ENCODE measurements at regions not wholly inside any gene's neighbourhood (a gene's known extent, or its start where the extent isn't known, plus 50 kb on each side); places are given as distances from the start of the nearest gene placed in this dataset.
"Not testable (repeated sequence)": the region's sequence is repeated elsewhere in the genome, so short reads cannot be mapped to it uniquely, and the experiment has no call there.

DNA sequence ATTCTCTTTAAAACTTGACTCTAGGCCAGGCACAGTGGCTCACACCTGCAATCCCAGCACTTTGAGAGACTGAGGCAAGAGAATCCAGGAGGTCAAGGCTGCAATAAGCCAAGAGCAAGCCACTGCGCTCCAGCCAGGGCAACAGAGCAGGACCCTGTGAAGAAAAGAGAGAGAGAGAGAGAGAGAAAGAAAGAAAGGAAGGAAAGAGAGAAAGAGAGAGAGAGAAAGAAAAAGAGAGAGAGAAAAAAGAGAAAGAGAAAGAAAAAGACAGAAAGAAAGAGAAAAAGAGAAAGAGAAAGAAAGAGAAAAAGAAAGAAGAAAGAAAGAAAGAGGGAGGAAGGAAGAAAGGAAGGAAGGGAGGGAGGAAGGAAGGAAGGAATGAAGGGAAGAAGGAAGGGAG, 76.7 kb downstream of the RIN2 start:
- DNase-seq (ENCODE audit: low spot score), result no peak

DNA sequence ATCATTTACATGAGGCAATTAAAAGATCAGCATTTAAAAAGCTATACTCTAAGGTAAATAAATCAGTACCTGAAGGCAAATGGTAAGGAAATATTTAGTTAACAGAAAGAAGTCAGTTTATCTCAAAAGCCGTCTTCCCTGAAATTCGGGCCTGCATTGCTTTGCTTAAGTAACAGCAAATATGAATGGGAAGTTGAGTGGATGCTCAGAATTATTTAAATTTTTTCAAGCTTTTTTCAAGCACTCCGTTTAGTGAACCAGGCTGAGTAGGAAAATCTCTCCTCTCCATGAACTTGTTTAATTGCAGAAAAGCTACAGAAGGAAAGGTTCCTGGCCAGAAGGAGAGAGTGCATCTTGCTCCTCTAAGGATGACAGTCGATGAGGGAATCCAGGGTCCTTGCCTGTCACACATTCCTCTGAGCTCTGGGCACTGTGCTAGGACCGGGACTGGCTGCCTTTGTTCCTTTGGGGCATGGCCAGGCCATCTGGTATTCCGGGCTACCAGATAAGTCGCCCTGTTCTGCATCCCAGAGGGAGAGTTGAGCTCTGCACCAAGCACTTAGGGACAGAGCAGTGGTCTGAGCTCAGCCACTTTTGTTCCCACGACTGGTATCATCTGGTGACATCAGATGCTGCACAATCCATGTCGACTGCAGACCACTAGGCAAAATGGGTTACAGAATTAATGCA, 77.6 kb downstream of the RIN2 start:
- peak; percentile 29 for DNase-seq (ENCODE audit: low spot score)

DNA sequence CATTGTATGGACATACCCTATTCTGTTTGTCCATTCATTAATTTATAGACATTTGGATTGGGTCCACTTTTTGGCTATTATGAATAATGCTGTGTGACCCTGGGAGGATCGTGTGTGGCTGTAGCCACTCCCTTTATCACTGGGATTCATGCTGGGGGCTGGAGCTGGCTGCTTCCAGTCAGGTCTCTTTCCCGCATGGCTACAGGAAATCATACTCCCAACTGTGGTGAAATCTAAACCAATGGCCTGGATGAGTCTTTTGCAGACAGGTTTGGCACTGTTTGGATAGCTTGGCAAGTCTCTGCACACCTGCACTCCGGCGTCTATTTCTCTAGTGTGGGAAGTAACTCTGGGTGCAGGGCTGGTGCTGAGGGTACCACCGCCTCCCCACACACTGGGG, 80.4 kb downstream of the RIN2 start:
- DNase-seq (ENCODE audit: low spot score), result no peak

DNA sequence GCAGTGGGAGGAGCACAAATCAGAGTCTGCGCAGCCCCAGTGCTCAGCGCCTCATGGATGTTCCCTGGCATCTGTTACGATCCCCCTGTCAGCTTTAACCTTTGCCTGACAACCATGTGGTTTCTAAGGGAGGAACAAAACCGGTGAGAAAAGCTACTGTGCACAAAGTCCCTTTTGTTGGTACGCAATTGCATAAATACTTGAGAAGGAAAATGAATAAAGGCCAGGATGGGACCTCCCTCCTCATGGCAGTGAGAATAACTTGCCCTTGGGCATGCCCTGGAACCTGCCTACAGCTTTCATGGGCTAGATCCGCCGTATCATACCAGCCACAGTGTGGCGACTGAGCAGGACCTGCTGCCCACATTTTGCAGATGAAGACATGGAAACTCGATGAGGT, 81.0 kb downstream of the RIN2 start:
- no peak for DNase-seq (ENCODE audit: low spot score)

DNA sequence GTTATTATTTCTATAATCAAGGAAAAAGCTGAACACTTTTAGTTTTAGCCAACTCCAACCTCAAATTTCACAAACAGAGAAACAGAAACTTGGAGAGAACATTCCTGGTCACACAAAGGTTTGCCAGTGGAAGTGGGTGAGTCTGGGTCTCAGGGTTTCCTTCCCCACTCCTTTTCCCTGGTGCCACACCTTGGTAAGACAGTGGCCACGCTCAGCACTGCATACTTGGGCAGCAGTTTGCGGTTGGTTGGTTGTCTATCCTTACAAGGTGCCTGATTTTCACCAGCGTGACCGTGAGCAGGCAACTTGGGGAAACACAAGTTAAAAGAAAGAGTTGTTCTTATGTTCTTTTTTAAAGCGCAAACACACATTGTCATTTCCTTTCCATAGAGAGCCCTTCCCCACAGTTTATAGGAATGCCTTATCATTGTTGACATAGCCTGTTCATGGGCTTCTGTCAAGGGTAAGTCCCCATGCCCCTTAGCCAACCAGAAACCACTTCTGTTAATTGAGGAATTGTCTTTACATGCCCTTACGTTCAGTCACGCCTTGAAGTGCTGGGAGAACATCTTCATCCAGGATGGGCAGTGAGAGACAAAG, 82.2 kb downstream of the RIN2 start:
- DNase-seq (ENCODE audit: low spot score), result no peak

DNA sequence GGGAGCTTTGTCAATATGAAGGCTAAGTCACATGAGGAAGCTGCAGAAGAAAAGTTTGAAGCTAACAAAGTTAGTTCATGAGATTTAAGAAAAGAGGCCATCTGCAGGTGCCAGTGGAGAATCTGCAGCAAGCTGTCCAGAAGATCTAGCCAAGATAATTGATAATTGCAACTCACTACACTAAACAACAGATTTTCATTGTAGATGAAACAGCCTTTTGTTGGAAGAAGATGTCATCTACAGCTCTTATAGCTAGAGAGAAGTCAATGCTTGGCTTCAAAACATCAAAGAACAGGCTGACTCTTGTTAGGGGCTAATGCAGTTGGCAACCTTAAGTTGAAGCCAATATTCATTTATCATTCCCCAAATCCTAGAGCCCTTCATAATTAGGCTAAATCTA, 83.7 kb downstream of the RIN2 start:
- DNase-seq (ENCODE audit: low spot score), result no peak

DNA sequence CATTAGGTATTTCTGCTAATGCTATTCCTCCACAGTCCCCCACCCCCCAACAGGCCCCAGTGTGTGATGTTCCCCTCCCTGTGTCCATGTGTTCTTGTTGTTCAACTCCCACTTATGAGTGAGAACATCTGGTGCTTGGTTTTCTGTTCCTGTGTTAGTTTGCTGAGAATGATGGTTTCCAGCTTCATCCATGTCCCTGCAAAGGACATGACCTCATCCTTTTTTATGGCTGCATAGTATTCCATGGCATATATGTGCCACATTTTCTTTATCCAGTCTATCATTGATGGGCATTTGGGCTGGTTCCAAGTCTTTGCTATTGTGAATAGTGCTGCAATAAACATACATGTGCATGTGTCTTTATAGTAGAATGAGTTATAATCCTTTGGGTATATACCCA, 86.8 kb downstream of the RIN2 start:
- not testable (repeated sequence) for DNase-seq (ENCODE audit: low spot score)

DNA sequence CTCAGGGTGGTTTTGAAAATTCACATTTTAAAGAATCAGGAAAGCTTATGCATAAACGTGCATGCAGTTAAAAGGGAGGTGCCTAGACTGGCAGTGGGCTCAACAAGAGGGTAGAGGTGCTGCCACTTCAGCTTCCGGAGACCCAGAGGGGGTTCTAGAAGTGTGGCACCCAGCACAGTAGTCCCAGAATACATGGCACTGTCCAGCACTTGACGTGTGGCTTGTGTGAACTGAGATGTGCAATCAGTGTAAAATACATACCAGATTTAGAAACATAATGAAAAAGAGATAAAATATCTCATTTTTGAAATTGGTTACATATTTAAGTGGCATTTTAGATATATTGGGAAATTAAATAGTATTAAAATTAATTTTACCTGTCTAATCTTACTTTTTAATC, 89.3 kb downstream of the RIN2 start:
- no peak for DNase-seq (ENCODE audit: low spot score)

DNA sequence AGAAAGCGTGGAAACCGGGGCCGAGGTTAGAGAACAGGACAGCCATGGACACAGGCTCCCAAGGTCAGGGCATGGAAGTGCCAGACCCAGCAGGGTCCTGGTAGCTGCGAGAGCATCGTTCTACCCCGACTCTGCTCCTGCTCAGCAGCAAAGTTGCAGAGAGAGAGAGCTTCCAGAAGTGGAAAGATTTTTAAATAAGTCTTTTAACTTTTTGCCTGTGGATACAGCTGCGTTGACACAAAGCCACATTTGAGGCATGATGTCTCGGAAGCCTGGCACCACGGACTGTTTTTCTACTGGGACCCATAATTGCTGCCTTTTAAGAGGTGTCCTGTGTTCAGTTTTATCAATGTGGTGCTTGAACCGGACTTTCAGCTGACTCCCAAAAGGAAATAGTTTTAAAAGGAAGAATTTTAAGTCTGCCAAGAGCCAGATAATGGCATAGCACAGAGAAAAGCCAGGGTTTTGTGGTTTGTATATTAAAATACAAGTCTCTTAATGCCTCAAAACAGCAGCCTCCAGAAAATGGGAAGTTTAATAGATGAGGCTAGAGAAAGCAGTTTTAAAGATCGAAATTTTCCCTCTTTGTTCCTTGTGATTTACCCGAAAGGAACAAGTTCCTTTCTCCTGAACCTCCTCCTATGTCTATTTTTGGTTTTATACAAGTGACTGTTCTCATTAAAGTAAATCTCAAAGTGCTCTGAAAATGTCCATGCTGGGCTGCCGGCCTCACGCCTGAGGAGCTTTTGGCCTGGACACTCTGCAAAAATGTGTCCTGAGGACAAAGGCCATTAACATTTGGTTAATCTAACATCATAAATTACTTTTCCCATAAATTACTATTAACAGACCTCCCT, 91.5 kb downstream of the RIN2 start:
- peak; percentile 24 for DNase-seq (ENCODE audit: low spot score)

DNA sequence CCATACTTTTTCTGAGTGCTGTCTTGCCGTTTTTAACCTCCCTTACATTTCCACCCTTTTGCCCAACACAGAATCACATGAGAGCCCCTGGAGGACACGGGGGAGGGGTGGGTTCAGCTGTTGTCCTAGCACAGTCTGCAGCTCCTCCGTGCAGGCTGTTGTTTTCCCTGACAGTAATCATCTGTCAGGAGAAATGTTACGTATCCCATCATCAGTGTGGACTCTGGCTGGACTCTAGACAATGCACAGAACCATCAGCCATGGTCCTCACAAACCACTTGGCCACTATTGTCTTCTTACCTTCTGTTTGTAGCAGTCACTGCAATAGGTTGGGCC, 92.1 kb downstream of the RIN2 start:
- DNase-seq (ENCODE audit: low spot score), result no peak

DNA sequence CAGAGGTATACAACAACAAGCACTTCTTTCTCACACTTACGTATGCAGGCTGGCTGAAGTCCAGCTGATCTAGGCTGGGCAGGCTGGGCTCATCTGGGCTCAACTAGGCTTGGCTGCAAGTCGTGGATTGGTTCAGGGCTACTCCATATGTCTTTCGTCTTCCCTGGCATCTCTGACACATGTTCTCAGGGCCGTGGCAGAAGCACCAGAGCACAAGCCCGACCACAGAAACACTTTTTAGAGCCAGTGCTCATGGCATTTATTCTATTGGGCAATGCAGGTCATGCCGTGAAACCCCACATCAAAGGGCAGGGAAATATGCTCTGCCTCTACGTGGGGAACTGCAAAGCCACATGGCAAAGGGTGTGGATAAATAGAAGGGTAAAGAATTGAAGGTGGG, 93.8 kb downstream of the RIN2 start:
- no peak for DNase-seq (ENCODE audit: low spot score)

DNA sequence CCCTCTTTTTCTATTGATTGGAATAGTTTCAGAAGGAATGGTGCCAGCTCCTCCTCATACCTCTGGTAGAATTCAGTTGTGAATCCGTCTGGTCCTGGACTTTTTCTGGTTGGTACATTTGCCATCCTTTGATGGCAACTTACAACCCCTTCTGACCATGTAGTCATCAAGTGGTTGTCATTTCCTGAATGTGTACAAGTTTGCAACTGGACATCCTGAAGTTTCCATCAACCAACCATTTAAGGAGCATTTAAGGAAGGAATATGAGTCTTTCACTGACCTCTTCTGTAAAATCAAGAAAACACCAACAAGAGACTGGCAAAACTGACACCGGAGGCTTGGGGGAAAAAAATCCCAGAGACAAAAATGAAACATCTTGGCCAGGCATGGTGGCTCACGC, 97.4 kb downstream of the RIN2 start:
- DNase-seq (ENCODE audit: low spot score), result no peak

DNA sequence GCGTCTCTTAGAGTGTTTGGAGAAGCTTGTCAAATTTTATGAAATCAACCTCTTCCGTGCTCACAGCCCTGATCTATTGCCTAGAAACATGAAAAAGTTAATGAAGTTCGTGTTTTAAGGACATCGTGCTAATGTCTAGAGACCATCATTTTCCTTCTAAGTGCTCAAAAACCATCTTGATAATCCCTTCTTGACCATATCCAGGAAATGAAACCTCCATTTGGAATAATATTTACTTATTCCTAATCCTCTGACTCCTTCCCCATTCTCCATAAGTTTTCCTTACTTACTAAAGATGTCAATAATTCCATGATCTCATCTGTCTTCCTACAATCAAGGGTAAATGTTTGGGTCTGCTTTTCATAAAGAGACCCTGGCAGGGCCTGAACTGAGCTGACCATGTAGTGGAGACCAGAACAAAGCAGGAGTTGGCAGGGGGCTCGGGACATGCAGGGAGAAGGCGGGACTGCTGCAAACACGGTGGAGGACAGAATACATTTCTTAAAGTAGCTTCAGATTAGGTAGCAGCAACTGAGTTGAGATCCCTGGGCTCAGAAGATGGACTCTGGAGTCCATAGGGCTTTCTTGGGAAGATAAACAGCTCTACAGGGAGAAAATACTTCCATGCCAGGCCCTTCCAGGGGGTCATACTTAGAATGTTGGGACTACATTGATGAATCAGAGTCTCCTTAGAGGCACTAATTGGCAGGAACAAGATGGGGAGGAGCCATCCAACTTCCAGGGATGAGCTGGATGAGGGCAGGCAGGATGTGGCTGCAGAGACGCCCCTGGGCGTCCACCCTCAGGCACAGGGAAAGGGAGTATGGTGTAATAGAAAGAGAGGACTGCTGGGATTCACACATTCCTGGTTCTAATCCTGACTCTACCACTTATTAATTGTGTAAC, 100.7 kb downstream of the RIN2 start:
- DNase-seq (ENCODE audit: low spot score), result peak; percentile 74

DNA sequence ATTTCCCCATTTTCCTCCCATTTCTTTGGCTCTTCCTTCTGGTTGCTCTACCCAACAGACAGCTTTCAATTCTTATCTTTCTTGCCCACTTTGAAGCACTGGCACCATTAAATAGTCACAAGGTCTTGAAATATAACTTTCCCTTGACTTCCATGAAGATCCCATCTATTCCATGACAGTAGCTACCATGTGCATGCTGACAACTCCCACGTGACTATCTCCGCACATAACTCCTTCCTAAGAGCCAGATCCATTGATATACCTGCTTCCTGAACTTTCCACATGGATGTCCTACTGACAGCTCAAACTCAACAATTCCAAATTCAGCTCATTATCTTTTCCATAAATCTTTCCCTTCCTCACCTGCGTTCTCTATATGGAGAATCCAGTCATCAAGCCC, 101.4 kb downstream of the RIN2 start:
- DNase-seq (ENCODE audit: low spot score), result no peak

DNA sequence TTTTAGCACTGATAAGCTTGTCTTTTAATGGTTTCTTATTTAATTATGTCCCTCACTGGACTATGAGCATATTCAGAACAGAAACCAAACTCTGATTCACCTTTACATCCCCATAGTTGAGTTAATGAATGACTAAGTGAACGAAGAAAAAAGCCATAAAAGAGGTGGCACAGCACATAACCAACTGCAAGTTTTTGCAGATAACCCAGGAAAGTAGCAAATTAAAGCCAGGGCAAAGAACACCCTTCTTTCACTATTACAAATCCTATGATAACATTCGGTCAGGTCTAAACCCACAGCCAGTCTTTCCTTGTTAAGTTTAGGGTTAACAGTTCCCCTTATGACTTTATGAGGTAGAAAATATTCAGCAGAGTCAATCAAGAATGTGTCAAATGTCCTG, 102.7 kb downstream of the RIN2 start:
- no peak for DNase-seq (ENCODE audit: low spot score)

DNA sequence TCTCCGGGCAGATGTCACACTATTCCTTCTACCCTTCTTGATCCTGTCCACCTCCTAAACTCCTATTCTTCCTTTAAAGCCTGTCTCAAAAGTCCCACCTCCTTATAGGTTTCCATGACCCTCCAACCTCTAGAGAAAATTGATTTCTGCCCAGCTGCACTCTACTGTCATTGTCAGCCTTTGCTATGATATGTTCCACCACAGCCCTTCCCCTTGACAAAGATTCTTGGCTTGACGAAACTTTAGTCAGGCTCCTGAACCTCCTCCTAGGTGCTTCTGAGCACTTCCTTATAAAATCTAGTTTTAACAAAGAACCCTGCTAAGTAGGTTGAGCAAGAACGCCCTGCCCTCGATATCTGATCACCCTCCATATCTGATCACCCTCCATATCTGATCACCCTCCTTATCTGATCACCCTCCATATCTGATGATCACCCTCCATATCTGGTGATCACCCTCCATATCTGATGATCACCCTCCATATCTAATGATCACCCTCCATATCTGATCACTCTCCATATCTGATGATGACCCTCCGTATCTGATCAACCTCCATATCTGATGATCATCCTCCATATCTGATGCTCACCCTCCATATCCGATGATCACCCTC, 103.2 kb downstream of the RIN2 start:
- DNase-seq (ENCODE audit: low spot score), result no peak

DNA sequence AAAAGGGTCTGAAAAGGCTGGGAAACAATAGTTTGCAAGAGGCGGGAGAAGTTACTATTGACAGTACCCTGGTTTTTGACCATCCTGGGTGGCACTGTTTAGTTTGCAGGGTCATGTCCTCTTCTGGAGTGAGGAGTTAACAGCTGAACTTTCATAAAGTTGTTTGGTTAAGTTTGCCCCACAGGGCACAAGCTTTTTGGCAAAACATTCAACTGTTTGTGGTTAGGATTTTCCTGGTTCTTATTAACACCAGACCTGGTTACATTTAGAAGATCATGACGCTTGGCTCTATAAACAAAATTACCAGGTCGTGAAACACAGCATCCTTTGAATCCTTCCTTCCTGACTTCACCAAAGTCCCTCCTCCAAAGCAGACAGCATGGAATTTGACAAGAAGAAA, 106.1 kb downstream of the RIN2 start:
- DNase-seq (ENCODE audit: low spot score), result no peak

DNA sequence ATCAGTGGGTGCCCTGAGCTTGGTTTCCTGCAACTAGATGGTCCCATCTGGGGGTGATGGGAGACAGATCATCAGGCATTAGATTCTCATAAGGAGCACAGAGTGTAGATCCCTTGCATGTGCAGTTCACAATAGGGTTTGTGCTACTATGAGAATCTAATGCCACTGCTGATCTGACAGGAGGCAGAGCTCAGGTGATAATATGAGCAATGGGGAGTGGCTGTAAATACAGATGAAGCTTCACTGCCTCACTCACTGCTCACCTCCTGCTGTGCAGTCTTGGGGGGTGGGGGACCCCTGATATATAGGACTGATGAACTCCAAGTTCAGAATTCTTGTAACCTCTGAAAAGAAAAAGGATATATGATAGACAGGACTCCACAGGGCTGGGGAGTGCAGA, 108.0 kb downstream of the RIN2 start:
- DNase-seq (ENCODE audit: low spot score), result no peak

DNA sequence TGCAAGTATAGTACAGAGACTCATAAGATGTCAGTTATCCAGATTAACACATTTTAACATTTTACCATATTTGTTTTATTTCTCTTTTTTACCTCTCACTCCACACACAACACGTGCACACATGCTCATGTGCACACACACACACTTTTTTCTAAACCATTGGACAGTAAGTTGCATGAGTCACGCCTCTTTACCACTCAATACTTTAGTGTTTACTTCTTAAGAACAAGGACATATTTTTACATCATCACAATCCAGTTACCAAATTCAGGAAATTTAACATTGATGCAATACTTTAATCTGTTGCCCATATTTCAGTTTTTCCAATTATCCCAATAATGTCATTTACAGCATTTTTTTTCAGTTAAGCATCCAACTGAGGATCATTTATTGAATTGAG, 109.0 kb downstream of the RIN2 start:
- no peak for DNase-seq (ENCODE audit: low spot score)

DNA sequence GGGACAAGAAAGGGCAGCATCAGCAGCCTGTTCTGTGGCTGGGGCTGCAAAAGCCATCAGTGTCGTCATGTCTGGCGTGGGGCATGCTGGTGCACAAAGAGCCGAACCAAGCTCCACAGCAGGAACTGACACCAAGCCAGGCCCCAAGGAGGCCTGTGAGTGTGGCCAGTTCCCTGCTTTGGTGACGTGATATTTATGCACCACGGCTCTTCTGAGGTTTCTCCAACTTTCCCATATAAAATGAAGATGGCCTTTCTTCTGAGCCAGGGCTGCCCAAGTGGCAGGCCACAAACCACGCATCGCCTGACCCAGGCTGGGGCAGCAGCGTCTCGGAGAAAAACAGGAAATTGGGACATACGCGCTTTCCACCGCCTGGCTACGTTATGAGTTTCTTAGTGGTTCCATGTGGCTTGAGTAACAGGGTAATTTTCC, 109.9 kb downstream of the RIN2 start:
- peak; percentile 42 for DNase-seq (ENCODE audit: low spot score)

DNA sequence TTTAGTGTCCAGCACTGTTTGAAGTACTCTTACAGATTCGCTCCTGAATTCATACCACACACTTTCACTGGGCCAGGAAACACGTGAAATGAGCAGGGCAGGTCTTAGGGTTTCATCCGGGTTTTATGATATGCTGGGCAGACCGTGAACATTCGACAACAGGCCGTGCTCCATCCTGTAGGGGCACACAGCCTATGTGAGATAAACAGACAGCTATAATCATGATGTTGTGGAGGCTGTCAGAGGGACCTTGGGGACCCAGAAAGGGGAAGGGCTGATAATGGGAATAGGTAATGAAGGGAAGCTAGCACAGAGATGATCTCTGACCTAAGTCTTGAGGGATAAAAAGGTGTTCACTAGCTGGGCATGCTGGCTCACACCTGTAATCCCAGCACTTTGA, 110.4 kb downstream of the RIN2 start:
- no peak for DNase-seq (ENCODE audit: low spot score)

DNA sequence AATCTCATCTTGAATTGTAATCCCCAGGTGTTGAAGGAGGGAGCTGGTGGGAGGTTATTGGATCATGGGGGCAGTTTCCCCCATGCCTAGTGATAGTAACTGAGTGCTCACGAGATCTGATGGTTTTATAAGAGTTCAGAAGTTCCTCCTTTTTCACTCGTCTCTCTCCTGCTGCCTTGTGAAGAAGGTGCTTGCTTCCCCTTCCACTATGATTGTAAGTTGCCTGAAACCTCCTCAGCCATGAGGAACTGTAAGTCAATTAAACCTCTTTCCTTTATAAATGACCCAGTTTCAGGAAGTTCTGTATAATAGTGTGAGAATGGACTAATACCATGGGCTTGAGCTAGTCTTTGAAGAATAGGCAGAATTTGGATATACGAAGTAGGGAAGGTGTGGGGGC, 113.9 kb downstream of the RIN2 start:
- DNase-seq (ENCODE audit: low spot score), result no peak
